ENCODE measurements at regions not wholly inside any gene's neighbourhood (a gene's known extent, or its start where the extent isn't known, plus 50 kb on each side); places are given as distances from the start of the nearest gene placed in this dataset.

DNA sequence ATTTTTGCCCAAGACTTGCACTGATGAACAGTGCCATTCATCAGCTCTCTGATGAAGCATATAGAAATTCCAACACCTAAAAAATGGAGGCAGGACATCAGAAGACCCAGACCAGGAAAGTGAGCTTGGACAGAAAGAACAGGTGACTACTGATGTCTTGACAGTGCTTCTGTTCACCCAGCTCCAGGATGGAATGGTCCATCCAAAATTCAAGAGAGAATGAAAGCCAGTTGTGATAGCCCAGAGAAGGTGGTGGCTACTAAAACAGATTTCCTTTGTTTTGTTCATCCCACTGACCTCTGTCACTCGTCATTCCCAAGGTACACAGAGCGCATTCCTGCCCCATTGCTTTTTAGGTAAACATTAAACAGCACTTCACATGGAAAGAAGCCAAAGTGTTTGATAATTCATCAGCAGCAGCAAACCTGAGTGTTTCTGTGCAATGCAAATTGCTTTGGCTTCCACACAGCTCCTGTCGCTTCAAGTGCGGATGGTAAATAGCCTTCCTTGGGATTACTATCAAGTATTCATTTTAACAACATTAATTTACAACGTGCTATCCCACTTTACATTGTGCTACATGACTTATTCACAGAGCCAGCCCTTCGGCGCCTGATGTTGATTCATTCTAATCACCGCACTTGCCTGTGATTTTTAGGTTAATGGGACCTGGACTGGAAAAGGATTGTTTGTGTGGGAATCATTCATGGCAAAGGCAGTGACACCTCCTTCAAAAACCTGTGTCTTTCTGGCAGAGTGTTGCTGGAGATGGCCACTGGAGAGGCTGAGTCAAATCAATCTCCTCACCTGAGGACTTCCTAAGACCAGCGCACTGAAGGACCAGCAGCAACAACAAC is 65.1 kb upstream of the TOX3 start (continued):
- TF ChIP-seq, protein P1, sequence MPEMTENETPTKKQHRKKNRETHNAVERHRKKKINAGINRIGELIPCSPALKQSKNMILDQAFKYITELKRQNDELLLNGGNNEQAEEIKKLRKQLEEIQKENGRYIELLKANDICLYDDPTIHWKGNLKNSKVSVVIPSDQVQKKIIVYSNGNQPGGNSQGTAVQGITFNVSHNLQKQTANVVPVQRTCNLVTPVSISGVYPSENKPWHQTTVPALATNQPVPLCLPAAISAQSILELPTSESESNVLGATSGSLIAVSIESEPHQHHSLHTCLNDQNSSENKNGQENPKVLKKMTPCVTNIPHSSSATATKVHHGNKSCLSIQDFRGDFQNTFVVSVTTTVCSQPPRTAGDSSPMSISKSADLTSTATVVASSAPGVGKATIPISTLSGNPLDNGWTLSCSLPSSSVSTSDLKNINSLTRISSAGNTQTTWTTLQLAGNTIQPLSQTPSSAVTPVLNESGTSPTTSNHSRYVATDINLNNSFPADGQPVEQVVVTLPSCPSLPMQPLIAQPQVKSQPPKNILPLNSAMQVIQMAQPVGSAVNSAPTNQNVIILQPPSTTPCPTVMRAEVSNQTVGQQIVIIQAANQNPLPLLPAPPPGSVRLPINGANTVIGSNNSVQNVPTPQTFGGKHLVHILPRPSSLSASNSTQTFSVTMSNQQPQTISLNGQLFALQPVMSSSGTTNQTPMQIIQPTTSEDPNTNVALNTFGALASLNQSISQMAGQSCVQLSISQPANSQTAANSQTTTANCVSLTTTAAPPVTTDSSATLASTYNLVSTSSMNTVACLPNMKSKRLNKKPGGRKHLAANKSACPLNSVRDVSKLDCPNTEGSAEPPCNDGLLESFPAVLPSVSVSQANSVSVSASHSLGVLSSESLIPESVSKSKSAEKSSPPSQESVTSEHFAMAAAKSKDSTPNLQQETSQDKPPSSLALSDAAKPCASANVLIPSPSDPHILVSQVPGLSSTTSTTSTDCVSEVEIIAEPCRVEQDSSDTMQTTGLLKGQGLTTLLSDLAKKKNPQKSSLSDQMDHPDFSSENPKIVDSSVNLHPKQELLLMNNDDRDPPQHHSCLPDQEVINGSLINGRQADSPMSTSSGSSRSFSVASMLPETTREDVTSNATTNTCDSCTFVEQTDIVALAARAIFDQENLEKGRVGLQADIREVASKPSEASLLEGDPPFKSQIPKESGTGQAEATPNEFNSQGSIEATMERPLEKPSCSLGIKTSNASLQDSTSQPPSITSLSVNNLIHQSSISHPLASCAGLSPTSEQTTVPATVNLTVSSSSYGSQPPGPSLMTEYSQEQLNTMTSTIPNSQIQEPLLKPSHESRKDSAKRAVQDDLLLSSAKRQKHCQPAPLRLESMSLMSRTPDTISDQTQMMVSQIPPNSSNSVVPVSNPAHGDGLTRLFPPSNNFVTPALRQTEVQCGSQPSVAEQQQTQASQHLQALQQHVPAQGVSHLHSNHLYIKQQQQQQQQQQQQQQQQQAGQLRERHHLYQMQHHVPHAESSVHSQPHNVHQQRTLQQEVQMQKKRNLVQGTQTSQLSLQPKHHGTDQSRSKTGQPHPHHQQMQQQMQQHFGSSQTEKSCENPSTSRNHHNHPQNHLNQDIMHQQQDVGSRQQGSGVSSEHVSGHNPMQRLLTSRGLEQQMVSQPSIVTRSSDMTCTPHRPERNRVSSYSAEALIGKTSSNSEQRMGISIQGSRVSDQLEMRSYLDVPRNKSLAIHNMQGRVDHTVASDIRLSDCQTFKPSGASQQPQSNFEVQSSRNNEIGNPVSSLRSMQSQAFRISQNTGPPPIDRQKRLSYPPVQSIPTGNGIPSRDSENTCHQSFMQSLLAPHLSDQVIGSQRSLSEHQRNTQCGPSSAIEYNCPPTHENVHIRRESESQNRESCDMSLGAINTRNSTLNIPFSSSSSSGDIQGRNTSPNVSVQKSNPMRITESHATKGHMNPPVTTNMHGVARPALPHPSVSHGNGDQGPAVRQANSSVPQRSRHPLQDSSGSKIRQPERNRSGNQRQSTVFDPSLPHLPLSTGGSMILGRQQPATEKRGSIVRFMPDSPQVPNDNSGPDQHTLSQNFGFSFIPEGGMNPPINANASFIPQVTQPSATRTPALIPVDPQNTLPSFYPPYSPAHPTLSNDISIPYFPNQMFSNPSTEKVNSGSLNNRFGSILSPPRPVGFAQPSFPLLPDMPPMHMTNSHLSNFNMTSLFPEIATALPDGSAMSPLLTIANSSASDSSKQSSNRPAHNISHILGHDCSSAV (CRISPR knock-in tag; IDR thresholded peaks at IDR 0.05; ENCODE audit: borderline replicate concordance): peak; percentile 56; the same call in 1 of the 2 replicates
- TF ChIP-seq DMAP1 (CRISPR knock-in tag; IDR thresholded peaks at IDR 0.05) (peak; percentile 87), HOXA9 (CRISPR knock-in tag; IDR thresholded peaks at IDR 0.05; ENCODE audit: borderline replicate concordance) (no peak), ZBTB38 (CRISPR knock-in tag; IDR thresholded peaks at IDR 0.05) (peak; percentile 49; the same call in 1 of the 2 replicates), ZNF253 (CRISPR knock-in tag; IDR thresholded peaks at IDR 0.05; ENCODE audit: borderline replicate concordance) (0 out of 2 replicates have a peak, but pooled peaks have one; percentile 53), FOSL2 (CRISPR knock-in tag; IDR thresholded peaks at IDR 0.05) (peak; percentile 94), ZNF296 (CRISPR knock-in tag; conservative IDR thresholded peaks at IDR 0.05) (no peak), HOXA5 (CRISPR knock-in tag; IDR thresholded peaks at IDR 0.05) (peak; percentile 25; the same call in 1 of the 2 replicates), ELF4 (CRISPR knock-in tag; IDR thresholded peaks at IDR 0.05; ENCODE audit: borderline replicate concordance) (peak; percentile 82; the same call in 1 of the 2 replicates)
- TF ChIP-seq, protein P2, sequence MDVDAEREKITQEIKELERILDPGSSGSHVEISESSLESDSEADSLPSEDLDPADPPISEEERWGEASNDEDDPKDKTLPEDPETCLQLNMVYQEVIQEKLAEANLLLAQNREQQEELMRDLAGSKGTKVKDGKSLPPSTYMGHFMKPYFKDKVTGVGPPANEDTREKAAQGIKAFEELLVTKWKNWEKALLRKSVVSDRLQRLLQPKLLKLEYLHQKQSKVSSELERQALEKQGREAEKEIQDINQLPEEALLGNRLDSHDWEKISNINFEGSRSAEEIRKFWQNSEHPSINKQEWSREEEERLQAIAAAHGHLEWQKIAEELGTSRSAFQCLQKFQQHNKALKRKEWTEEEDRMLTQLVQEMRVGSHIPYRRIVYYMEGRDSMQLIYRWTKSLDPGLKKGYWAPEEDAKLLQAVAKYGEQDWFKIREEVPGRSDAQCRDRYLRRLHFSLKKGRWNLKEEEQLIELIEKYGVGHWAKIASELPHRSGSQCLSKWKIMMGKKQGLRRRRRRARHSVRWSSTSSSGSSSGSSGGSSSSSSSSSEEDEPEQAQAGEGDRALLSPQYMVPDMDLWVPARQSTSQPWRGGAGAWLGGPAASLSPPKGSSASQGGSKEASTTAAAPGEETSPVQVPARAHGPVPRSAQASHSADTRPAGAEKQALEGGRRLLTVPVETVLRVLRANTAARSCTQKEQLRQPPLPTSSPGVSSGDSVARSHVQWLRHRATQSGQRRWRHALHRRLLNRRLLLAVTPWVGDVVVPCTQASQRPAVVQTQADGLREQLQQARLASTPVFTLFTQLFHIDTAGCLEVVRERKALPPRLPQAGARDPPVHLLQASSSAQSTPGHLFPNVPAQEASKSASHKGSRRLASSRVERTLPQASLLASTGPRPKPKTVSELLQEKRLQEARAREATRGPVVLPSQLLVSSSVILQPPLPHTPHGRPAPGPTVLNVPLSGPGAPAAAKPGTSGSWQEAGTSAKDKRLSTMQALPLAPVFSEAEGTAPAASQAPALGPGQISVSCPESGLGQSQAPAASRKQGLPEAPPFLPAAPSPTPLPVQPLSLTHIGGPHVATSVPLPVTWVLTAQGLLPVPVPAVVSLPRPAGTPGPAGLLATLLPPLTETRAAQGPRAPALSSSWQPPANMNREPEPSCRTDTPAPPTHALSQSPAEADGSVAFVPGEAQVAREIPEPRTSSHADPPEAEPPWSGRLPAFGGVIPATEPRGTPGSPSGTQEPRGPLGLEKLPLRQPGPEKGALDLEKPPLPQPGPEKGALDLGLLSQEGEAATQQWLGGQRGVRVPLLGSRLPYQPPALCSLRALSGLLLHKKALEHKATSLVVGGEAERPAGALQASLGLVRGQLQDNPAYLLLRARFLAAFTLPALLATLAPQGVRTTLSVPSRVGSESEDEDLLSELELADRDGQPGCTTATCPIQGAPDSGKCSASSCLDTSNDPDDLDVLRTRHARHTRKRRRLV (CRISPR knock-in tag; IDR thresholded peaks at IDR 0.05): peak; percentile 53; the same call in 1 of the 2 replicates
- TF ChIP-seq, protein P3, sequence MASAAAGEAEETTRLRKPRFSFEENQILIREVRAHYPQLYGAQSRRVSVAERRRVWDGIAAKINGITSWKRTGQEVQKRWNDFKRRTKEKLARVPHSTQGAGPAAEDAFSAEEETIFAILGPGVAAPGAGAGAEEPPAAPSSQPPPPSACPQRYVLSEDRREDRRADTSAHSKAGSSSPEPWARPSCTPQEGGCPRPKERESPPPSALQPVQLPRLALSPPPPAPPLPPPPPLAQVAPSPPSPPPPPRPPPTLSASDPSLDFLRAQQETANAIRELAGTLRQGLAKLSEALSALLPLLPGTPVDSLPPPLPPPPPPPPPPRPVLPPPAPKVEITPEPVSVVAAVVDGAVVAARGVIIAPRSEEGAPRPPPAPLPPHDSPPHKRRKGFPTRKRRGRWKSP (CRISPR knock-in tag; IDR thresholded peaks at IDR 0.05): no peak; the same call in none of the 2 replicates
